H1 (cell line): ENCODE measurements at regions not wholly inside any gene's neighbourhood (a gene's known extent, or its start where the extent isn't known, plus 50 kb on each side); places are given as distances from the start of the nearest gene placed in this dataset.

ENCODE experiments used
- CTCF ChIA-PET: fragments of 300-600 bp; sonication (Branson Sonifier 250); formaldehyde crosslinking; loops from one replicate; lab custom pipeline; 2021; ENCODE audit not compliant: partially characterized antibody; lab: Charles Lee
- POLR2A ChIA-PET: fragments of 300-600 bp; sonication (Branson Sonifier 250); formaldehyde crosslinking; loops from one replicate; lab custom pipeline; 2021; ENCODE audit warnings: inconsistent platforms; ENCODE audit not compliant: partially characterized antibody; lab: Charles Lee
- DNase-seq, 2 experiments: peaks; one replicate each; pipeline versions ENCODE4 v3.0.0 to v3.0.0-alpha.2; 2010 to 2022; ENCODE audit warnings: low spot score in 2 of 2, low read depth in 1 of 2, mixed read lengths in 1 of 2
- FAIRE-seq: peaks from 2 replicates; lab custom pipeline; 2011; peaks lifted over from hg19 to GRCh38; lab: Jason Lieb, UNC
- H2AFZ ChIP-seq: 2 replicates; pipeline ENCODE4 v1.8.1; 2012; ENCODE audit warnings: low read length, inconsistent platforms
- H2AK5ac ChIP-seq: 2 replicates; pipeline ENCODE4 v1.6.1; 2013; ENCODE audit warnings: low read depth, low read length
- H2BK120ac ChIP-seq: replicated peaks from 2 replicates; pipeline ENCODE3; 2013; ENCODE audit warnings: low read depth, low read length, inconsistent platforms
- H2BK12ac ChIP-seq: 2 replicates; pipeline ENCODE4 v1.6.1; 2013; ENCODE audit warnings: low read depth, low read length
- H2BK15ac ChIP-seq: 2 replicates; pipeline ENCODE4 v1.6.1; 2013; ENCODE audit warnings: low read length
- H2BK20ac ChIP-seq: 2 replicates; pipeline ENCODE4 v1.6.1; 2013; ENCODE audit warnings: low read length
- H2BK5ac ChIP-seq: 2 replicates; pipeline ENCODE4 v1.6.1; 2013; ENCODE audit warnings: low read depth, low read length
- H3K14ac ChIP-seq: 2 replicates; pipeline ENCODE4 v1.6.1; 2013; ENCODE audit warnings: inconsistent platforms; ENCODE audit not compliant: insufficient read length
- H3K18ac ChIP-seq: 2 replicates; pipeline ENCODE4 v1.6.1; 2013; ENCODE audit warnings: low read length; ENCODE audit errors: extremely low read depth
- H3K23ac ChIP-seq: 2 replicates; pipeline ENCODE4 v1.6.1; 2013; ENCODE audit warnings: inconsistent platforms; ENCODE audit not compliant: insufficient read length
- H3K23me2 ChIP-seq: 2 replicates; pipeline ENCODE4 v1.6.1; 2013; ENCODE audit warnings: low read depth, low read length
- H3K27ac ChIP-seq: 2 replicates; pipeline ENCODE4 v1.6.1; 2011; ENCODE audit warnings: low read depth, low read length, inconsistent platforms
- H3K27me3 ChIP-seq, 4 experiments: replicated peaks in 1 of 4; 1 replicate in 1 of 4; 2 replicates in 3 of 4; pipeline versions ENCODE4 v1.6.1 to v1.8.1; 2011 to 2013; ENCODE audit warnings: low read length in 3 of 4, mild to moderate bottlenecking in 3 of 4, inconsistent platforms in 2 of 4, mixed read lengths in 2 of 4, moderate library complexity in 1 of 4; ENCODE audit not compliant: control insufficient read depth in 3 of 4, insufficient read depth in 3 of 4; ENCODE audit errors: extremely low read depth in 1 of 4
- H3K36me3 ChIP-seq, 4 experiments: 2 replicates each; pipeline versions ENCODE4 v1.6.1 to v1.8.1; 2011 to 2013; ENCODE audit warnings: mild to moderate bottlenecking in 4 of 4, low read length in 3 of 4, moderate library complexity in 2 of 4, control low read depth in 1 of 4, inconsistent platforms in 1 of 4; ENCODE audit not compliant: insufficient read depth in 4 of 4, control insufficient read depth in 2 of 4
- H3K4ac ChIP-seq: replicated peaks from 2 replicates; pipeline ENCODE3; 2013; ENCODE audit warnings: low read length, low read depth, mixed read lengths, inconsistent platforms; ENCODE audit not compliant: insufficient read length
- H3K4me1 ChIP-seq, 4 experiments: replicated peaks in 1 of 4; 1 replicate in 1 of 4; 2 replicates in 3 of 4; pipeline versions ENCODE4 v1.6.1 to v1.8.1; 2011 to 2013; ENCODE audit warnings: low read length in 3 of 4, inconsistent platforms in 2 of 4, mixed read lengths in 1 of 4; ENCODE audit not compliant: insufficient read depth in 4 of 4, control insufficient read depth in 3 of 4
- H3K4me2 ChIP-seq, 2 experiments: 2 replicates each; pipeline versions ENCODE4 v1.6.1 to v1.8.1; 2011 to 2013; ENCODE audit warnings: low read depth in 2 of 2, low read length in 2 of 2, control low read depth in 1 of 2, inconsistent platforms in 1 of 2, mild to moderate bottlenecking in 1 of 2; ENCODE audit not compliant: insufficient read depth in 1 of 2
- H3K4me3 ChIP-seq, 4 experiments: fragments of 200-600, 300-600 bp in 1 of 4; sonication (generic), shearing (Covaris generic), sonication (Bioruptor Twin) in 1 of 4; 2 replicates each; pipeline versions ENCODE4 v1.5.1 to v1.8.1; 2011 to 2016; ENCODE audit warnings: low read length in 4 of 4, low read depth in 3 of 4, control low read depth in 2 of 4, inconsistent platforms in 2 of 4, mild to moderate bottlenecking in 2 of 4, mixed read lengths in 1 of 4, moderate library complexity in 1 of 4; ENCODE audit not compliant: insufficient read depth in 2 of 4; ENCODE audit errors: extremely low read depth in 1 of 4
- H3K56ac ChIP-seq: replicated peaks from 2 replicates; pipeline ENCODE3; 2013; ENCODE audit warnings: low read depth, mild to moderate bottlenecking, mixed read lengths, low read length, inconsistent platforms; ENCODE audit not compliant: insufficient read length
- H3K79me1 ChIP-seq: 2 replicates; pipeline ENCODE4 v1.6.1; 2013; ENCODE audit warnings: low read depth, low read length, control low read depth
- H3K79me2 ChIP-seq, 2 experiments: 2 replicates each; pipeline versions ENCODE4 v1.6.1 to v1.8.1; 2012 to 2013; ENCODE audit warnings: low read length in 2 of 2, mild to moderate bottlenecking in 2 of 2, inconsistent platforms in 1 of 2; ENCODE audit not compliant: insufficient read depth in 2 of 2, control insufficient read depth in 1 of 2
- H3K9ac ChIP-seq, 4 experiments: replicated peaks in 1 of 4; 1 replicate in 1 of 4; 2 replicates in 3 of 4; pipeline versions ENCODE4 v1.6.1 to v1.8.1; 2011 to 2013; ENCODE audit warnings: low read depth in 3 of 4, low read length in 3 of 4, control low read depth in 2 of 4, mild to moderate bottlenecking in 2 of 4, moderate library complexity in 2 of 4, inconsistent platforms in 1 of 4; ENCODE audit errors: extremely low read depth in 1 of 4
- H3K9me3 ChIP-seq, 2 experiments: 2 replicates each; pipeline versions ENCODE4 v1.6.1 to v1.8.1; 2012 to 2013; ENCODE audit warnings: mild to moderate bottlenecking in 2 of 2, moderate library complexity in 2 of 2, control low read depth in 1 of 2, inconsistent platforms in 1 of 2, low read depth in 1 of 2, low read length in 1 of 2, mixed read lengths in 1 of 2; ENCODE audit not compliant: insufficient read depth in 2 of 2
- H4K20me1 ChIP-seq, 2 experiments: replicated peaks in 1 of 2; 2 replicates each; pipeline versions ENCODE3 to v1.8.1; 2011 to 2013; ENCODE audit warnings: inconsistent platforms in 2 of 2, low read length in 2 of 2, mild to moderate bottlenecking in 1 of 2; ENCODE audit not compliant: insufficient read depth in 2 of 2, control insufficient read depth in 1 of 2
- H4K5ac ChIP-seq: 2 replicates; pipeline ENCODE4 v1.6.1; 2013; ENCODE audit warnings: low read length, low read depth, mixed read lengths, inconsistent platforms; ENCODE audit not compliant: insufficient read length
- H4K8ac ChIP-seq: 2 replicates; pipeline ENCODE4 v1.8.0; 2013; ENCODE audit warnings: mild to moderate bottlenecking, moderate library complexity, low read length, inconsistent platforms; ENCODE audit not compliant: insufficient read depth; ENCODE audit errors: extremely low read depth
- H4K91ac ChIP-seq: replicated peaks from 2 replicates; pipeline ENCODE3; 2013; ENCODE audit warnings: low read length, mixed read lengths, inconsistent platforms; ENCODE audit not compliant: insufficient read length
- KDM4A ChIP-seq: IDR thresholded peaks from one replicate; pipeline ENCODE4 v1.7.1; 2012; ENCODE audit warnings: low read depth, mild to moderate bottlenecking, moderate library complexity, low read length, inconsistent platforms; ENCODE audit not compliant: severe bottlenecking
- SIN3A ChIP-seq, 2 experiments: IDR thresholded peaks in 1 of 2; conservative IDR thresholded peaks in 1 of 2; 2 replicates each; pipeline ENCODE4 v1.6.1; 2011 to 2012; ENCODE audit warnings: low read length in 2 of 2, improper control_type of control experiment in 1 of 2, low read depth in 1 of 2, mild to moderate bottlenecking in 1 of 2
- TEAD4 ChIP-seq: IDR thresholded peaks from 2 replicates; pipeline ENCODE4 v1.6.1; 2012; ENCODE audit warnings: low read depth, low read length, inconsistent platforms, mixed read lengths
- WGBS, 2 experiments: shearing (Covaris generic) in 1 of 2; methylation state at CpG; one replicate each; pipeline versions ENCODE4 v1.1.6 to v1.1.7; 2013 to 2015; ENCODE audit warnings: low lambda C conversion rate in 2 of 2, mixed read lengths in 2 of 2, inconsistent platforms in 1 of 2, low coverage in 1 of 2, missing lambda C conversion rate in 1 of 2; ENCODE audit not compliant: insufficient replicate concordance in 2 of 2, insufficient coverage in 1 of 2, insufficient read length in 1 of 2; ENCODE audit errors: extremely low coverage in 1 of 2, missing lambda C conversion rate in 1 of 2; 5-methylcytosine and 5-hydroxymethylcytosine counted together

- Histone ChIP-seq H3K4me1 (no peaks in the 10 kb centered on the region), H2AFZ (0 out of 2 replicates have a peak overlapping the region, but pooled peaks have one; percentile 32), H4K8ac (no peak overlapping the region), H3K4me3 (no peak overlapping the region), H3K27ac (no peak overlapping the region), H3K4me2 (no peak overlapping the region), H3K9ac (no peak overlapping the region), H3K79me2 (no peaks in the 10 kb centered on the region), H4K20me1 (no peaks in the 10 kb centered on the region), H4K5ac (no peak overlapping the region), H2BK5ac (no peak overlapping the region), H3K36me3 (no peaks in the 10 kb centered on the region), H3K79me1 (no peaks in the 10 kb centered on the region), H3K56ac (no peak overlapping the region), H2BK15ac (no peak overlapping the region), H3K9me3 (no peaks in the 10 kb centered on the region), H2BK20ac (no peak overlapping the region), H2AK5ac (no peak overlapping the region), H3K18ac (no peak overlapping the region), H3K27me3 (no peaks in the 10 kb centered on the region), H2BK12ac (no peak overlapping the region), H3K23ac (no peak overlapping the region), H4K91ac (no peak overlapping the region), H3K14ac (no peak overlapping the region), H2BK120ac (no peak overlapping the region), H3K4ac (no peak overlapping the region), H3K23me2 (no peaks in the 10 kb centered on the region)
- ChIA-PET POLR2A (no interaction called here), CTCF (interaction anchor here (1.1 kb wide), 1 partner anchor 22 kb away, joined by 4 read pairs; no protein-coding TSS in a partner anchor)
- 79% methylated on average over 1 of the region's 1 CpG; no CpG with 5 or more reads in 1 of the 2 experiments for WGBS, 2 experiments
- DNase-seq (no peak), FAIRE-seq (no peak)
- TF ChIP-seq TEAD4 (no peak), SIN3A (conservative IDR thresholded peaks at IDR 0.05 in 1 of 2, IDR thresholded peaks at IDR 0.05 in 1 of 2; ENCODE audit: low read depth in 1 of 2, low read length in 2 of 2) (no peak), KDM4A (no peak)
Observed at GRCh38 chr5:39650008-39650762, 225.4 kb upstream of the DAB2 start.
